Panc1 (cell line): ENCODE measurements at regions not wholly inside any gene's neighbourhood (a gene's known extent, or its start where the extent isn't known, plus 50 kb on each side); places are given as distances from the start of the nearest gene placed in this dataset.

Experiments used
- CTCF ChIP-seq: fragments of 450-650 bp; IDR thresholded peaks from 2 replicates; pipeline ENCODE4 v1.5.1; 2017; ENCODE audit warnings: mild to moderate bottlenecking
- POLR2AphosphoS5 ChIP-seq: IDR thresholded peaks from 2 replicates; pipeline ENCODE4 v1.6.1; 2012; ENCODE audit warnings: mild to moderate bottlenecking, low read depth, low read length, moderate library complexity

GRCh38 chr3:70646635-70647034, 334.2 kb upstream of the MDFIC2 start:
- TF ChIP-seq CTCF (no peak), POLR2AphosphoS5 (no peak)
